GM23338 (cell line): ENCODE measurements at regions not wholly inside any gene's neighbourhood (a gene's known extent, or its start where the extent isn't known, plus 50 kb on each side); places are given as distances from the start of the nearest gene placed in this dataset.

Experiments
- ATAC-seq: fragments of 200-7000 bp; cut with Tn5 transposase; 3 replicates; pipeline ENCODE4 v1.9.1; 2020
- DNase-seq: peaks from one replicate; pipeline ENCODE4 v3.0.0-alpha.2; 2015; ENCODE audit warnings: low spot score
- H2AFZ ChIP-seq: fragments of 200-600 bp; sonication (generic); 2 replicates; pipeline ENCODE4 v1.8.0; 2016; ENCODE audit warnings: antibody characterized with exemption, mild to moderate bottlenecking, moderate library complexity
- H3F3A ChIP-seq: fragments of 200-600 bp; sonication (generic); replicated peaks from 2 replicates; pipeline ENCODE4 v1.8.0; 2017; ENCODE audit warnings: antibody characterized with exemption, mixed run types, low read depth
- H3K27ac ChIP-seq: fragments of 200-600 bp; sonication (generic); 2 replicates; pipeline ENCODE4 v1.6.1; 2016; ENCODE audit warnings: low read depth
- H3K27me3 ChIP-seq: fragments of 200-600 bp; sonication (generic); 2 replicates; pipeline ENCODE4 v1.8.0; 2016; ENCODE audit warnings: mild to moderate bottlenecking, mixed run types, moderate library complexity; ENCODE audit not compliant: insufficient read depth
- H3K36me3 ChIP-seq: fragments of 200-600 bp; sonication (generic); 2 replicates; pipeline ENCODE4 v1.8.0; 2016; ENCODE audit warnings: mild to moderate bottlenecking; ENCODE audit not compliant: insufficient read depth
- H3K4me1 ChIP-seq: fragments of 200-600 bp; sonication (generic); 2 replicates; pipeline ENCODE4 v1.8.0; 2016; ENCODE audit warnings: mild to moderate bottlenecking, moderate library complexity; ENCODE audit not compliant: insufficient read depth
- H3K4me2 ChIP-seq: fragments of 200-600 bp; sonication (generic); 2 replicates; pipeline ENCODE4 v1.7.1; 2017; ENCODE audit warnings: mixed run types
- H3K4me3 ChIP-seq: fragments of 200-600 bp; sonication (generic); 2 replicates; pipeline ENCODE4 v1.6.1; 2016; ENCODE audit warnings: mixed run types
- H3K79me2 ChIP-seq: fragments of 200-600 bp; sonication (generic); replicated peaks from 2 replicates; pipeline ENCODE4 v1.8.0; 2017; ENCODE audit warnings: mild to moderate bottlenecking; ENCODE audit not compliant: insufficient read depth
- H3K9me2 ChIP-seq: fragments of 200-600 bp; sonication (generic); 2 replicates; pipeline ENCODE4 v1.8.0; 2017; ENCODE audit not compliant: insufficient read depth
- H4K20me1 ChIP-seq: fragments of 200-600 bp; sonication (generic); replicated peaks from 2 replicates; pipeline ENCODE4 v1.8.0; 2017; ENCODE audit warnings: mild to moderate bottlenecking; ENCODE audit not compliant: insufficient read depth
- H3K27ac Mint-ChIP-seq: 2 replicates; pipeline ENCODE4 v1.8.0; 2020; ENCODE audit warnings: inconsistent platforms, mild to moderate bottlenecking, moderate library complexity, mixed read lengths
- H3K27me3 Mint-ChIP-seq: 3 replicates; pipeline ENCODE4 v1.8.0; 2022; ENCODE audit warnings: low read depth, mild to moderate bottlenecking, moderate library complexity, mixed read lengths, inconsistent platforms; ENCODE audit not compliant: insufficient read depth, poor library complexity
- H3K36me3 Mint-ChIP-seq: 3 replicates; pipeline ENCODE4 v1.8.0; 2021; ENCODE audit warnings: low read depth, mild to moderate bottlenecking, inconsistent platforms, moderate library complexity, mixed read lengths
- H3K4me1 Mint-ChIP-seq: 3 replicates; pipeline ENCODE4 v1.8.0; 2020; ENCODE audit warnings: mild to moderate bottlenecking, inconsistent platforms, mixed read lengths
- H3K4me3 Mint-ChIP-seq: 3 replicates; pipeline ENCODE4 v1.8.0; 2021; ENCODE audit warnings: moderate library complexity, mild to moderate bottlenecking, inconsistent platforms, mixed read lengths
- H3K9me3 Mint-ChIP-seq: 3 replicates; pipeline ENCODE4 v1.8.0; 2020; ENCODE audit warnings: moderate library complexity, mild to moderate bottlenecking, inconsistent platforms, mixed read lengths
- ETS1 ChIP-seq: IDR thresholded peaks from 2 replicates; pipeline ENCODE4 v1.6.1; 2016; ENCODE audit warnings: antibody characterized with exemption
- JUNB ChIP-seq: IDR thresholded peaks from one replicate; pipeline ENCODE4 v1.6.1; 2016; ENCODE audit warnings: antibody characterized with exemption; ENCODE audit not compliant: unreplicated experiment
- NANOG ChIP-seq: IDR thresholded peaks from 2 replicates; pipeline ENCODE4 v1.6.1; 2016; ENCODE audit warnings: antibody characterized with exemption, borderline replicate concordance
- POLR2AphosphoS5 ChIP-seq: IDR thresholded peaks from 2 replicates; pipeline ENCODE4 v1.6.1; 2016; ENCODE audit warnings: antibody characterized with exemption, low read depth
- REST ChIP-seq: IDR thresholded peaks from one replicate; pipeline ENCODE4 v1.6.1; 2018; ENCODE audit warnings: antibody characterized with exemption; ENCODE audit not compliant: unreplicated experiment
- STAT1 ChIP-seq: IDR thresholded peaks from one replicate; pipeline ENCODE4 v1.6.1; 2016; ENCODE audit warnings: antibody characterized with exemption; ENCODE audit not compliant: unreplicated experiment
- ZNF331 ChIP-seq: fragments of 250-450 bp; sonication (Bioruptor Pico); IDR thresholded peaks from 2 replicates; pipeline ENCODE4 v1.5.0; 2020; ENCODE audit warnings: low read depth, mild to moderate bottlenecking, moderate library complexity
- ZNF462 ChIP-seq: fragments of 250-450 bp; sonication (Bioruptor Pico); IDR thresholded peaks from 2 replicates; pipeline ENCODE4 v1.5.0; 2020; ENCODE audit warnings: mild to moderate bottlenecking, moderate library complexity

GRCh38 chr6:98118397-98119045 is 715.9 kb upstream of the POU3F2 start:
- Mint-ChIP-seq H3K4me1 (peaks cover 24% of the 10 kb centered on the region; the same call in 2 of the 3 replicates), H3K27me3 (peaks cover 3% of the 10 kb centered on the region), H3K36me3 (no peaks in the 10 kb centered on the region), H3K27ac (no peak overlapping the region), H3K4me3 (no peak overlapping the region), H3K9me3 (no peaks in the 10 kb centered on the region)
- Histone ChIP-seq H3K36me3 (no peaks in the 10 kb centered on the region), H3K79me2 (no peaks in the 10 kb centered on the region), H3F3A (no peaks in the 10 kb centered on the region), H3K9me2 (no peaks in the 10 kb centered on the region; the same call in 1 of the 2 replicates), H3K4me3 (no peak overlapping the region), H2AFZ (no peak overlapping the region), H3K4me1 (peaks cover 5% of the 10 kb centered on the region; the same call in 1 of the 2 replicates), H3K4me2 (0 out of 2 replicates have a peak overlapping the region, but pooled peaks have one; percentile 11), H4K20me1 (no peaks in the 10 kb centered on the region), H3K27me3 (no peaks in the 10 kb centered on the region), H3K27ac (no peak overlapping the region)
- TF ChIP-seq ZNF331 (no peak), POLR2AphosphoS5 (no peak), JUNB (no peak), STAT1 (no peak), NANOG (no peak), ETS1 (no peak), ZNF462 (CRISPR knock-in tag) (no peak), REST (no peak)
- ATAC-seq (peak; percentile 77), DNase-seq (peak; percentile 31)
